HEK293 (cell line): ENCODE measurements at regions not wholly inside any gene's neighbourhood (a gene's known extent, or its start where the extent isn't known, plus 50 kb on each side); places are given as distances from the start of the nearest gene placed in this dataset.

Experiments used
- KLF8 ChIP-seq: fragments of 450-650 bp; formaldehyde crosslinking; IDR thresholded peaks from 2 replicates; pipeline ENCODE4 v1.5.1; 2016; ENCODE audit warnings: missing biosample characterization, missing genetic modification characterization
- SP2 ChIP-seq: fragments of 450-650 bp; formaldehyde crosslinking; IDR thresholded peaks from 2 replicates; pipeline ENCODE4 v1.5.1; 2016; ENCODE audit warnings: missing biosample characterization, missing genetic modification characterization
- WT1 ChIP-seq: fragments of 450-650 bp; formaldehyde crosslinking; IDR thresholded peaks from 2 replicates; pipeline ENCODE4 v1.5.1; 2016; ENCODE audit warnings: missing biosample characterization, missing genetic modification characterization
- ZBTB11 ChIP-seq: fragments of 450-650 bp; formaldehyde crosslinking; conservative IDR thresholded peaks from 2 replicates; pipeline ENCODE4 v1.5.1; 2016; ENCODE audit warnings: low read depth, missing biosample characterization, missing genetic modification characterization
- ZBTB48 ChIP-seq: fragments of 450-650 bp; formaldehyde crosslinking; IDR thresholded peaks from 2 replicates; pipeline ENCODE4 v1.5.1; 2016; ENCODE audit warnings: missing biosample characterization, missing genetic modification characterization
- ZNF155 ChIP-seq: fragments of 450-650 bp; formaldehyde crosslinking; IDR thresholded peaks from 2 replicates; pipeline ENCODE4 v1.5.1; 2016; ENCODE audit warnings: missing biosample characterization, missing genetic modification characterization
- ZNF23 ChIP-seq: fragments of 450-650 bp; formaldehyde crosslinking; IDR thresholded peaks from 2 replicates; pipeline ENCODE4 v1.5.1; 2016; ENCODE audit warnings: missing biosample characterization, missing genetic modification characterization, borderline replicate concordance
- ZNF274 ChIP-seq, 2 experiments: fragments of 200-500 bp in 1 of 2; fragments of 450-650 bp in 1 of 2; sonication (Bioruptor generic) in 1 of 2; formaldehyde crosslinking in 1 of 2; IDR thresholded peaks; 2 replicates each; pipeline versions ENCODE4 v1.5.1 to v1.6.1; 2014 to 2016; ENCODE audit warnings: borderline replicate concordance in 1 of 2, inconsistent platforms in 1 of 2, low read length in 1 of 2, missing biosample characterization in 1 of 2, missing genetic modification characterization in 1 of 2
- ZNF521 ChIP-seq: fragments of 450-650 bp; formaldehyde crosslinking; IDR thresholded peaks from 2 replicates; pipeline ENCODE4 v1.5.1; 2017; ENCODE audit warnings: missing biosample characterization, mild to moderate bottlenecking, missing genetic modification characterization
- ZNF560 ChIP-seq: fragments of 450-650 bp; formaldehyde crosslinking; IDR thresholded peaks from 2 replicates; pipeline ENCODE4 v1.5.1; 2017; ENCODE audit warnings: missing biosample characterization, missing genetic modification characterization, borderline replicate concordance
- ZNF639 ChIP-seq: fragments of 450-650 bp; formaldehyde crosslinking; IDR thresholded peaks from 2 replicates; pipeline ENCODE4 v1.5.1; 2016; ENCODE audit warnings: missing biosample characterization, missing genetic modification characterization
- TF ChIP-seq, protein P1 (sequence below): fragments of 450-650 bp; formaldehyde crosslinking; IDR thresholded peaks from 2 replicates; pipeline ENCODE4 v1.5.1; 2016; ENCODE audit warnings: missing biosample characterization, missing genetic modification characterization
- TF ChIP-seq, protein P2 (sequence below): fragments of 450-650 bp; formaldehyde crosslinking; IDR thresholded peaks from 2 replicates; pipeline ENCODE4 v1.5.1; 2017; ENCODE audit warnings: missing biosample characterization, missing genetic modification characterization

DNA sequence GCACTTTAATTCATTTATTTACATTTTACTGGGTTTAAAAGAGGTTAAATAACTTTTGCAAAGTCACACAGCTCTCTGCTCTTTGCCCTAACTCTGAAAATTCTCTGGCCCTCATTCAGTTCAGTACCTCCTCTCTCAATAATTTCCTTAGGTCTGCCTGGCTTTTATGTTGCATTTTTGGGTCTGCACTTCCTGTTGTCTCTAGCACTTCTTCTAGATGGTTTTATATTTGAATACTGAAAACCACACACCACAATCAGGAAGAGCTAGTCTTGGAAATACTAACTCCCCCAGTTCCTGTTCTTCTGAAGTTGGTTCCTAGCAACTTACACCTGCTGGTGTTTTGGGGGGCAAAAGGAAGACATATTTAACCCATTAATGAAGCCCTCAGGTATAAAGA lies 577.9 kb downstream of the HS3ST4 start:
- TF ChIP-seq ZNF521 (tag by site-specific recombination) (no peak), ZNF23 (no peak), SP2 (no peak), ZNF155 (tag by site-specific recombination) (no peak), ZBTB11 (no peak), ZNF560 (tag by site-specific recombination) (no peak), KLF8 (tag by site-specific recombination) (no peak), ZNF274 (IDR thresholded peaks at IDR 0.05; ENCODE audit: low read length) (no peak), ZNF274 (tag by site-specific recombination; IDR thresholded peaks at IDR 0.05; ENCODE audit: borderline replicate concordance) (no peak), WT1 (no peak), ZNF639 (no peak), ZBTB48 (no peak)
- TF ChIP-seq, protein P1, sequence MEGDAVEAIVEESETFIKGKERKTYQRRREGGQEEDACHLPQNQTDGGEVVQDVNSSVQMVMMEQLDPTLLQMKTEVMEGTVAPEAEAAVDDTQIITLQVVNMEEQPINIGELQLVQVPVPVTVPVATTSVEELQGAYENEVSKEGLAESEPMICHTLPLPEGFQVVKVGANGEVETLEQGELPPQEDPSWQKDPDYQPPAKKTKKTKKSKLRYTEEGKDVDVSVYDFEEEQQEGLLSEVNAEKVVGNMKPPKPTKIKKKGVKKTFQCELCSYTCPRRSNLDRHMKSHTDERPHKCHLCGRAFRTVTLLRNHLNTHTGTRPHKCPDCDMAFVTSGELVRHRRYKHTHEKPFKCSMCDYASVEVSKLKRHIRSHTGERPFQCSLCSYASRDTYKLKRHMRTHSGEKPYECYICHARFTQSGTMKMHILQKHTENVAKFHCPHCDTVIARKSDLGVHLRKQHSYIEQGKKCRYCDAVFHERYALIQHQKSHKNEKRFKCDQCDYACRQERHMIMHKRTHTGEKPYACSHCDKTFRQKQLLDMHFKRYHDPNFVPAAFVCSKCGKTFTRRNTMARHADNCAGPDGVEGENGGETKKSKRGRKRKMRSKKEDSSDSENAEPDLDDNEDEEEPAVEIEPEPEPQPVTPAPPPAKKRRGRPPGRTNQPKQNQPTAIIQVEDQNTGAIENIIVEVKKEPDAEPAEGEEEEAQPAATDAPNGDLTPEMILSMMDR (tag by site-specific recombination): no peak
- TF ChIP-seq, protein P2, sequence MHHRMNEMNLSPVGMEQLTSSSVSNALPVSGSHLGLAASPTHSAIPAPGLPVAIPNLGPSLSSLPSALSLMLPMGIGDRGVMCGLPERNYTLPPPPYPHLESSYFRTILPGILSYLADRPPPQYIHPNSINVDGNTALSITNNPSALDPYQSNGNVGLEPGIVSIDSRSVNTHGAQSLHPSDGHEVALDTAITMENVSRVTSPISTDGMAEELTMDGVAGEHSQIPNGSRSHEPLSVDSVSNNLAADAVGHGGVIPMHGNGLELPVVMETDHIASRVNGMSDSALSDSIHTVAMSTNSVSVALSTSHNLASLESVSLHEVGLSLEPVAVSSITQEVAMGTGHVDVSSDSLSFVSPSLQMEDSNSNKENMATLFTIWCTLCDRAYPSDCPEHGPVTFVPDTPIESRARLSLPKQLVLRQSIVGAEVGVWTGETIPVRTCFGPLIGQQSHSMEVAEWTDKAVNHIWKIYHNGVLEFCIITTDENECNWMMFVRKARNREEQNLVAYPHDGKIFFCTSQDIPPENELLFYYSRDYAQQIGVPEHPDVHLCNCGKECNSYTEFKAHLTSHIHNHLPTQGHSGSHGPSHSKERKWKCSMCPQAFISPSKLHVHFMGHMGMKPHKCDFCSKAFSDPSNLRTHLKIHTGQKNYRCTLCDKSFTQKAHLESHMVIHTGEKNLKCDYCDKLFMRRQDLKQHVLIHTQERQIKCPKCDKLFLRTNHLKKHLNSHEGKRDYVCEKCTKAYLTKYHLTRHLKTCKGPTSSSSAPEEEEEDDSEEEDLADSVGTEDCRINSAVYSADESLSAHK (tag by site-specific recombination): no peak
